Psoas muscle (tissue), 7 donors: ENCODE measurements at regions not wholly inside any gene's neighbourhood (a gene's known extent, or its start where the extent isn't known, plus 50 kb on each side); places are given as distances from the start of the nearest gene placed in this dataset.

Experiments
- ATAC-seq, 4 donors: fragments of 200-7000 bp; cut with Tn5 transposase; one replicate each; pipeline ENCODE4 v1.9.1; 2020; ENCODE audit warnings: moderate library complexity in 3 of 4, mild to moderate bottlenecking in 2 of 4
- DNase-seq, 2 donors: peaks; one replicate each; pipeline ENCODE4 v3.0.0-alpha.2; 2020
- H3K27ac ChIP-seq: fragments of 200-600 bp; one replicate; pipeline ENCODE4 v1.8.0; 2022
- H3K27me3 ChIP-seq, 3 donors: fragments of 200-600 bp in 1 of 3; one replicate each; pipeline versions ENCODE4 v1.6.1 to v1.8.0; 2013 to 2022; ENCODE audit warnings: low read length in 2 of 3, mild to moderate bottlenecking in 2 of 3, moderate library complexity in 1 of 3; ENCODE audit not compliant: insufficient read depth in 3 of 3
- H3K36me3 ChIP-seq, 2 donors: fragments of 200-600 bp in 1 of 2; one replicate each; pipeline versions ENCODE4 v1.6.1 to v1.8.0; 2013 to 2022; ENCODE audit warnings: low read depth in 1 of 2, mild to moderate bottlenecking in 1 of 2, moderate library complexity in 1 of 2; ENCODE audit not compliant: insufficient read depth in 1 of 2
- H3K4me1 ChIP-seq: fragments of 200-600 bp; one replicate; pipeline ENCODE4 v1.8.0; 2022
- H3K4me3 ChIP-seq: fragments of 200-600 bp; one replicate; pipeline ENCODE4 v1.8.0; 2022; ENCODE audit warnings: mild to moderate bottlenecking
- H3K9me3 ChIP-seq: fragments of 200-600 bp; one replicate; pipeline ENCODE4 v1.8.0; 2022
- CTCF ChIP-seq: fragments of 200-600 bp; IDR thresholded peaks from one replicate; pipeline ENCODE4 v1.8.0; 2022; ENCODE audit warnings: antibody characterized with exemption
- WGBS, 3 donors: extraction: QIAGEN DNeasy Blood & Tissue Kit; methylation state at CpG; one replicate each; pipeline versions ENCODE4 v1.1.6 to v1.1.7; 2013; 5-methylcytosine and 5-hydroxymethylcytosine counted together
- intact Hi-C, 2 donors: fragments of 100-400 bp; cut with DNase I; formaldehyde crosslinking; loops; one replicate each; pipeline versions ENCODE4 v1.11.0 to v1.14.2; 2022
- donor health status: healthy with polysubstance abuse.
- donor health status: DM: no; HTN: no; CAD: no; lungs with moderate emphysema.
- donor health status: Bipolar disorder and iron deficiency.
- donor health status: healthy.
- donor health status: DM: yes; HTN: yes; CAD: no.
- donor health status: DM: no; HTN: no; CAD: no.
- donor health status: DM: yes; HTN: yes; CAD: no.

- Histone ChIP-seq H3K4me1 (no peaks in the 10 kb centered on the region), H3K36me3 (no peaks in the 10 kb centered on the region), H3K27me3 (peaks cover 0 to 11% (median 2%) of the 10 kb centered on the region in 3 donors), H3K4me3 (no peak overlapping the region), H3K27ac (no peak overlapping the region), H3K9me3 (no peaks in the 10 kb centered on the region)
- TF ChIP-seq CTCF: no peak
- DNase-seq: peak in 1 of 2 donors; percentile 54
- intact Hi-C loops: no loop called here
- no peak for ATAC-seq
- WGBS, 3 donors: 38 to 52% (median 39%) methylated on average over 7 of the region's 7 CpGs
These were observed 54.2 kb upstream of the MED9 start for GRCh38 chr17:17422641-17423040.

GRCh38 chr17:17423656-17424055 is 53.1 kb upstream of the MED9 start:
- no peaks in the 10 kb centered on the region for H3K4me1 ChIP-seq
- no peak overlapping the region for H3K27ac ChIP-seq
- H3K9me3 ChIP-seq: no peaks in the 10 kb centered on the region
- intact Hi-C loops: no loop called here
- DNase-seq: no peak
- no peak overlapping the region for H3K4me3 ChIP-seq
- H3K27me3 ChIP-seq: peaks cover 0 to 11% (median 2%) of the 10 kb centered on the region in 3 donors
- no peak for ATAC-seq
- H3K36me3 ChIP-seq: no peaks in the 10 kb centered on the region
- TF ChIP-seq CTCF: no peak
- WGBS, 3 donors: 67 to 78% (median 68%) methylated on average over 4 of the region's 4 CpGs

DNA sequence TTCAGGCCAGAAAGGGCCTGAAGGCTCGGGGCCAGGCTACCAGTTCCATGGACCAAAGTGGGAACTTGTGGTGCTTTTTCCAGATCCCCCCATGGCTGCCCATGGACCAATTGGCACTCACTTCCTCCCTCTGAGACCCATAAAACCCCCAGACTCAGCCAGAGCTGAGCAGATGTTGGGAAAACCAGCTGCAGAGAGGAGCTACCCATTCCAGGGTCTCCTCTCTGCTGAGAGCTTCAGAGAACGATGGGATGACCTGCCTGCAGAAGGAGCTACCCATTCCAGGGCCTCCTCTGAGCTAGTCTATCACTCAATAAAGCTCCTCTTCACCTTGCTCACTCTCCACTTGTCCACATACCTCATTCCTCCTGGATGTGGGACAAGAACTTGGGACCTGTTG is 52.2 kb upstream of the MED9 start:
- no peak for ATAC-seq
- no peak for TF ChIP-seq CTCF
- WGBS, 3 donors: 65 to 82% (median 67%) methylated on average over 2 of the region's 2 CpGs
- no peak for DNase-seq
- intact Hi-C loops: no loop called here
- Histone ChIP-seq H3K9me3 (no peaks in the 10 kb centered on the region), H3K4me1 (no peaks in the 10 kb centered on the region), H3K36me3 (no peaks in the 10 kb centered on the region), H3K27me3 (peaks cover 0 to 11% (median 2%) of the 10 kb centered on the region in 3 donors), H3K27ac (no peak overlapping the region), H3K4me3 (no peak overlapping the region)

DNA sequence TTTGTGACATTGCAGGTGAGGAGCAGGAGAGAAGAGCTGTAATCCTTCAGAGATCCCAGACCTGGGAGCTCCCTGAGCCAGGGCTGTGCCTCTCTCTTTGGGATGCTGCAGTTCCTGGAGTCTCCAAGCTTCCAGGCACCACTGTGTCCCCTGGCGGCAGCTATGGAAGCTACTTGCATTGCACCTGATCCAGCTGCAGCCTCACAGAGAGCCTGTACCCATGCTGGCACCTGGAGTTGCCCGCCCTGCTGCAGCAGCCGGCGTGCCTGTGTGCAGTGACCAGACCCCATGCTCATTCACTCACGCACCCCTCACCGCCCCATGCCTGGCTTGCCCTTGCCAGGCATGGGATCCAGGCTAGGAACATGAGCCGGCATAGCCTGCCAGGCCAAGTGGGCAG is 51.8 kb upstream of the MED9 start:
- H3K4me1 ChIP-seq: no peaks in the 10 kb centered on the region
- DNase-seq (no peak), ATAC-seq (no peak)
- H3K27me3 ChIP-seq: peaks cover 0 to 8% (median 2%) of the 10 kb centered on the region in 3 donors
- 50 to 68% (median 51%) methylated on average over 7 of the region's 7 CpGs for WGBS, 3 donors
- H3K36me3 ChIP-seq: no peaks in the 10 kb centered on the region
- no peak overlapping the region for H3K27ac ChIP-seq
- no peak for TF ChIP-seq CTCF
- H3K4me3 ChIP-seq: no peak overlapping the region
- intact Hi-C loops: no loop called here
- H3K9me3 ChIP-seq: no peaks in the 10 kb centered on the region

DNA sequence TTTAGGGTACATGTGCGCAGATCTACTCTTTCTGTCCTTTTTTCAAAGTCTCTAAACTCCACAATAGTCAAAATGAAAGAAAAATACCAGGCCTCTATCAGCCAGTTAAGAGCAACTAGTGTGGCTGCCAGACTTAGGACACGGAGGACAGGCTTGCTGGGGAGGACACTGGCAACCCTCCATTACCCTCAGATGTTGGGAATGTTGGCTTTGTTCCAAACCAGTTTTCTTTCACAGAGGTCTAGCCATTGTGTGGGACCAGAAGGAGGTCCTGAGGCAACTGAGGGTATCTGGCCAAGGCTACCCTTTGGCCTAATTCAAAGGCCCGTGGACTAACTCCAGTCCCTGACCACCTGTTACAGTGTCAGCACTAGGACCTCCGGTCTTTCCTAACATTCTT is 51.2 kb upstream of the MED9 start:
- Histone ChIP-seq H3K27ac (no peak overlapping the region), H3K9me3 (no peaks in the 10 kb centered on the region), H3K27me3 (peaks cover 0 to 7% (median 2%) of the 10 kb centered on the region in 3 donors), H3K4me3 (no peak overlapping the region), H3K36me3 (no peaks in the 10 kb centered on the region), H3K4me1 (no peaks in the 10 kb centered on the region)
- intact Hi-C loops: no loop called here
- DNase-seq (no peak), ATAC-seq (peak in 1 of 4 donors; percentile 29)
- TF ChIP-seq CTCF: no peak
- WGBS, 3 donors: 42 to 54% (median 43%) methylated on average over 4 of the region's 4 CpGs
